A549 (cell line): ENCODE measurements at regions not wholly inside any gene's neighbourhood (a gene's known extent, or its start where the extent isn't known, plus 50 kb on each side); places are given as distances from the start of the nearest gene placed in this dataset.
A peak's percentile ranks its signal among the peaks of the same experiment; 100 is the strongest.

Source experiments
- ATAC-seq, 2 experiments: fragments of 200-7000 bp in 1 of 2; fragments of >200 bp in 1 of 2; cut with Nextera tagmentation in 1 of 2; cut with Tn5 transposase in 1 of 2; 3 replicates each; pipeline versions ENCODE4 v1.8.0 to v1.9.1; 2018 to 2020; ENCODE audit warnings: mild to moderate bottlenecking in 1 of 2, moderate library complexity in 1 of 2
- CTCF ChIA-PET: fragments of 300-600 bp; sonication (Branson Sonifier 250); formaldehyde crosslinking; extraction: SDS; loops from one replicate; lab custom pipeline; 2021; ENCODE audit warnings: antibody characterized with exemption, inconsistent platforms; lab: Yijun Ruan, JAX
- POLR2A ChIA-PET: fragments of 350-600 bp; formaldehyde crosslinking; extraction: SDS; loops from one replicate; lab custom pipeline; 2021; ENCODE audit warnings: antibody characterized with exemption, inconsistent platforms; lab: Yijun Ruan, JAX
- DNase-seq, 2 experiments: peaks; one replicate each; pipeline versions ENCODE4 v3.0.0 to v3.0.0-alpha.2; 2011 to 2016; ENCODE audit warnings: low read depth in 1 of 2, low spot score in 1 of 2
- FAIRE-seq: peaks from 2 replicates; lab custom pipeline; 2011; peaks lifted over from hg19 to GRCh38; lab: Jason Lieb, UNC
- H3K27ac ChIP-seq, 2 experiments: fragments of >200 bp; sonication (Bioruptor Twin); formaldehyde crosslinking; 3 replicates each; pipeline ENCODE4 v1.5.1; 2016 to 2017
- H3K4me1 ChIP-seq: fragments of >200 bp; sonication (Bioruptor Twin); formaldehyde crosslinking; 3 replicates; pipeline ENCODE4 v1.6.1; 2016
- H3K4me2 ChIP-seq: fragments of >200 bp; sonication (Bioruptor Twin); formaldehyde crosslinking; 3 replicates; pipeline ENCODE4 v1.6.1; 2016
- H3K4me3 ChIP-seq: fragments of >200 bp; sonication (Bioruptor Twin); formaldehyde crosslinking; 3 replicates; pipeline ENCODE4 v1.5.1; 2016
- H3K9me3 ChIP-seq: fragments of >200 bp; sonication (Bioruptor Twin); formaldehyde crosslinking; 3 replicates; pipeline ENCODE4 v1.6.1; 2016
- BCL3 ChIP-seq: fragments of >200 bp; sonication (Bioruptor Twin); formaldehyde crosslinking; IDR thresholded peaks from 3 replicates; pipeline ENCODE4 v1.6.1; 2016
- BHLHE40 ChIP-seq: IDR thresholded peaks from 2 replicates; pipeline ENCODE4 v1.6.1; 2012; ENCODE audit warnings: low read depth, low read length, inconsistent platforms
- CTCF ChIP-seq: fragments of >200 bp; sonication (Bioruptor Twin); formaldehyde crosslinking; IDR thresholded peaks from 3 replicates; pipeline ENCODE4 v1.5.1; 2016
- EP300 ChIP-seq, 2 experiments: fragments of >200 bp; sonication (Bioruptor Twin); formaldehyde crosslinking; IDR thresholded peaks; 2 replicates in 1 of 2; 3 replicates in 1 of 2; pipeline ENCODE4 v1.6.1; 2016 to 2017
- FOXS1 ChIP-seq: fragments of 250-450 bp; sonication (Bioruptor Pico); IDR thresholded peaks from 2 replicates; pipeline ENCODE4 v1.5.0; 2020; ENCODE audit warnings: mild to moderate bottlenecking, moderate library complexity
- HES2 ChIP-seq: fragments of >200 bp; sonication (Bioruptor Twin); formaldehyde crosslinking; IDR thresholded peaks from 2 replicates; pipeline ENCODE4 v1.6.1; 2016
- HEYL ChIP-seq: fragments of 250-450 bp; sonication (Bioruptor Pico); IDR thresholded peaks from 2 replicates; pipeline ENCODE4 v1.8.0; 2021; ENCODE audit warnings: mild to moderate bottlenecking, moderate library complexity
- HMGXB4 ChIP-seq: fragments of 250-450 bp; sonication (Bioruptor Pico); IDR thresholded peaks from 2 replicates; pipeline ENCODE4 v1.5.0; 2021; ENCODE audit warnings: mild to moderate bottlenecking, moderate library complexity, borderline replicate concordance
- HOXA7 ChIP-seq: fragments of 250-450 bp; sonication (Bioruptor Pico); IDR thresholded peaks from 2 replicates; pipeline ENCODE4 v1.5.0; 2020; ENCODE audit warnings: mild to moderate bottlenecking, moderate library complexity
- HOXB13 ChIP-seq: fragments of 250-450 bp; sonication (Bioruptor Pico); IDR thresholded peaks from 2 replicates; pipeline ENCODE4 v1.5.0; 2020; ENCODE audit warnings: low read depth, mild to moderate bottlenecking, moderate library complexity
- KDM5A ChIP-seq: fragments of 200-600 bp; sonication (generic); IDR thresholded peaks from 2 replicates; pipeline ENCODE4 v1.6.1; 2016; ENCODE audit warnings: antibody characterized with exemption, mild to moderate bottlenecking
- MAX ChIP-seq: IDR thresholded peaks from 2 replicates; pipeline ENCODE4 v1.6.1; 2012
- MYC ChIP-seq: IDR thresholded peaks from 2 replicates; pipeline ENCODE4 v1.6.1; 2012; ENCODE audit warnings: mild to moderate bottlenecking, inconsistent platforms, low read length, improper control_type of control experiment, borderline replicate concordance
- POLR2AphosphoS2 ChIP-seq: conservative IDR thresholded peaks from 2 replicates; pipeline ENCODE4 v1.6.1; 2012; ENCODE audit warnings: low read length, improper control_type of control experiment, inconsistent platforms
- RARB ChIP-seq: fragments of 250-450 bp; sonication (Bioruptor Pico); IDR thresholded peaks from 2 replicates; pipeline ENCODE4 v1.8.0; 2021; ENCODE audit warnings: mild to moderate bottlenecking, moderate library complexity
- RNF2 ChIP-seq: fragments of 200-600 bp; sonication (generic); IDR thresholded peaks from 2 replicates; pipeline ENCODE4 v1.6.1; 2016; ENCODE audit warnings: low read depth, mild to moderate bottlenecking, antibody characterized with exemption, moderate library complexity, borderline replicate concordance
- SREBF2 ChIP-seq: fragments of 450-650 bp; IDR thresholded peaks from 2 replicates; pipeline ENCODE4 v1.6.1; 2014; ENCODE audit warnings: mild to moderate bottlenecking, moderate library complexity
- USF2 ChIP-seq: fragments of 450-650 bp; IDR thresholded peaks from 2 replicates; pipeline ENCODE4 v1.6.1; 2014; ENCODE audit warnings: antibody characterized with exemption
- WGBS: methylation state at CpG from one replicate; pipeline ENCODE4 v1.1.6; 2017; ENCODE audit errors: missing lambda C conversion rate; 5-methylcytosine and 5-hydroxymethylcytosine counted together

- Histone ChIP-seq H3K4me3 (no peak overlapping the region), H3K4me2 (no peak overlapping the region), H3K9me3 (no peaks in the 10 kb centered on the region), H3K27ac (peak overlapping the region; percentile 93 to 98), H3K4me1 (peaks cover 27% of the 10 kb centered on the region)
- CTCF ChIA-PET, result no interaction called here
- ATAC-seq (no peak), DNase-seq (no peak), FAIRE-seq (no peak)
- TF ChIP-seq BCL3 (no peak), USF2 (no peak), MAX (no peak), HEYL (CRISPR knock-in tag) (no peak), CTCF (no peak), RARB (CRISPR knock-in tag) (no peak), EP300 (IDR thresholded peaks at IDR 0.05) (no peak), FOXS1 (CRISPR knock-in tag) (no peak)
- 92% methylated on average over 7 of the region's 7 CpGs for WGBS
- POLR2A ChIA-PET, result no interaction called here
Measured at GRCh38 chr22:48372390-48372789, 1455.3 kb downstream of the BRD1 start.

GRCh38 chr22:48371391-48371790 is 1456.3 kb downstream of the BRD1 start:
- FAIRE-seq (no peak), DNase-seq (no peak), ATAC-seq (no peak)
- no peaks in the 10 kb centered on the region for H3K9me3 ChIP-seq
- WGBS, result 81% methylated on average over 7 of the region's 7 CpGs
- peak overlapping the region; percentile 68 for H3K4me2 ChIP-seq
- no peak overlapping the region for H3K4me3 ChIP-seq
- peak overlapping the region; percentile 93 to 98 for H3K27ac ChIP-seq
- CTCF ChIA-PET, result no interaction called here
- no peak for TF ChIP-seq KDM5A
- TF ChIP-seq HOXB13 (CRISPR knock-in tag), result no peak
- no peak for TF ChIP-seq EP300 (IDR thresholded peaks at IDR 0.05)
- no peak for TF ChIP-seq RNF2
- no peak for TF ChIP-seq MYC
- TF ChIP-seq SREBF2, result no peak
- TF ChIP-seq HES2, result no peak
- TF ChIP-seq BHLHE40, result no peak
- TF ChIP-seq POLR2AphosphoS2, result no peak
- no peak for TF ChIP-seq HOXA7 (CRISPR knock-in tag)
- no peak for TF ChIP-seq HEYL (CRISPR knock-in tag)
- no peak for TF ChIP-seq HMGXB4 (CRISPR knock-in tag)
- peaks cover 27% of the 10 kb centered on the region for H3K4me1 ChIP-seq
- POLR2A ChIA-PET, result no interaction called here
